ENCODE measurements at regions not wholly inside any gene's neighbourhood (a gene's known extent, or its start where the extent isn't known, plus 50 kb on each side); places are given as distances from the start of the nearest gene placed in this dataset.

DNA sequence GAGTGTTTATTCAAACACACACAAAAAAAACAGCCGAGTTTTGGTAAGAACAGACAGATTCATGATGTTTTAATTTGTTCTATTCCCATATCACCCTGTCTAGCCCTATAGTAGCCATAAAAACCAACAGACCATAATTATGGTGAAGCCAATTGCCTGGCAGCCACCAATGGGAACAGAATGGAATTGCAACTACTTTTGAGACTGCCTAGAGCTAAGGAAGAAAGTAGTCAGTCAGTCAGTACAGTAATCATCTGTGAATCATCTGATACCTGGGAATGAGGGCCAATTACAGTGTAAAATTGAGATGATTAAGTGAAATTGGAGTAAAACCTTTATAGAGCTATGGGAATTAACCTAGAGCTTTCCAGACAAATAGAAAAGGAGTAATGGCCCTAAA lies 952.7 kb upstream of the KCND2 start:
- TF ChIP-seq, protein P1, sequence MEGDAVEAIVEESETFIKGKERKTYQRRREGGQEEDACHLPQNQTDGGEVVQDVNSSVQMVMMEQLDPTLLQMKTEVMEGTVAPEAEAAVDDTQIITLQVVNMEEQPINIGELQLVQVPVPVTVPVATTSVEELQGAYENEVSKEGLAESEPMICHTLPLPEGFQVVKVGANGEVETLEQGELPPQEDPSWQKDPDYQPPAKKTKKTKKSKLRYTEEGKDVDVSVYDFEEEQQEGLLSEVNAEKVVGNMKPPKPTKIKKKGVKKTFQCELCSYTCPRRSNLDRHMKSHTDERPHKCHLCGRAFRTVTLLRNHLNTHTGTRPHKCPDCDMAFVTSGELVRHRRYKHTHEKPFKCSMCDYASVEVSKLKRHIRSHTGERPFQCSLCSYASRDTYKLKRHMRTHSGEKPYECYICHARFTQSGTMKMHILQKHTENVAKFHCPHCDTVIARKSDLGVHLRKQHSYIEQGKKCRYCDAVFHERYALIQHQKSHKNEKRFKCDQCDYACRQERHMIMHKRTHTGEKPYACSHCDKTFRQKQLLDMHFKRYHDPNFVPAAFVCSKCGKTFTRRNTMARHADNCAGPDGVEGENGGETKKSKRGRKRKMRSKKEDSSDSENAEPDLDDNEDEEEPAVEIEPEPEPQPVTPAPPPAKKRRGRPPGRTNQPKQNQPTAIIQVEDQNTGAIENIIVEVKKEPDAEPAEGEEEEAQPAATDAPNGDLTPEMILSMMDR (IDR thresholded peaks at IDR 0.05; ENCODE audit: borderline replicate concordance, extremely low read depth, low read length, poor library complexity, severe bottlenecking): no peak
- no peak for TF ChIP-seq EZH2 (IDR thresholded peaks at IDR 0.05; ENCODE audit: borderline replicate concordance, low read depth, low read length, severe bottlenecking)

All from DND-41 (cell line).